ENCODE measurements at regions not wholly inside any gene's neighbourhood (a gene's known extent, or its start where the extent isn't known, plus 50 kb on each side); places are given as distances from the start of the nearest gene placed in this dataset.
A peak's percentile ranks its signal among the peaks of the same experiment; 100 is the strongest.

DNA sequence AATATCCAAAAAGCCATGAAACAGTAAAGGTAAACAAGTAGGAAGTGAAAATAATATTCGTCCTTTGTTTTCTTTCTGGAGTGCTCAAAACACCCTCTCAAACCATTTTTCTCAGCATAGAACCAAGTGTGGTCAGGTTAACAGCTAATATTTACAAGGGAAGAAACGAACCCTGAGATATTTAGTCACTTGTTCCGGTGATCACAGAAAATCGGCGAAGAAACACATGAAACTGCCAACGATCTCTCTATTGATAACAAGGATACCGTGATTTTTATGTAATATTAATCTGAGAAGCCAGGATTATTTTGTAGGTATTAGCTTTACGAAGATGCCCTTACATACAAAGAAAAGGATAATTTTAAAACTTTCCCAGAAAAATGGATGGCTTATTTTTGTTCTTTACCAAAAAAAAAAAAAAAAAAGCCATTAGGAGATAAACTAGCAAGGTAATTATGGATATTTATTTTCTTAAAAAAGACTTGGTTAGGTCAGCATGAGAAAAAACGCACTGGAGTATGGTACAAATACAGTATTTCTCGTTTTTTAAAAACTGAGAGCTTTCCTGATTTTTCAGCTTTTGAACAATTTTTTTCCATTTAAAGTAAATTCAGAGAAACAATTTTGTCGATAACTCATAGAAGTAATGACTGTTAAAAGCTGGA is 107.3 kb upstream of the HNRNPU start:
- no peak for DNase-seq (ENCODE audit: low spot score)

DNA sequence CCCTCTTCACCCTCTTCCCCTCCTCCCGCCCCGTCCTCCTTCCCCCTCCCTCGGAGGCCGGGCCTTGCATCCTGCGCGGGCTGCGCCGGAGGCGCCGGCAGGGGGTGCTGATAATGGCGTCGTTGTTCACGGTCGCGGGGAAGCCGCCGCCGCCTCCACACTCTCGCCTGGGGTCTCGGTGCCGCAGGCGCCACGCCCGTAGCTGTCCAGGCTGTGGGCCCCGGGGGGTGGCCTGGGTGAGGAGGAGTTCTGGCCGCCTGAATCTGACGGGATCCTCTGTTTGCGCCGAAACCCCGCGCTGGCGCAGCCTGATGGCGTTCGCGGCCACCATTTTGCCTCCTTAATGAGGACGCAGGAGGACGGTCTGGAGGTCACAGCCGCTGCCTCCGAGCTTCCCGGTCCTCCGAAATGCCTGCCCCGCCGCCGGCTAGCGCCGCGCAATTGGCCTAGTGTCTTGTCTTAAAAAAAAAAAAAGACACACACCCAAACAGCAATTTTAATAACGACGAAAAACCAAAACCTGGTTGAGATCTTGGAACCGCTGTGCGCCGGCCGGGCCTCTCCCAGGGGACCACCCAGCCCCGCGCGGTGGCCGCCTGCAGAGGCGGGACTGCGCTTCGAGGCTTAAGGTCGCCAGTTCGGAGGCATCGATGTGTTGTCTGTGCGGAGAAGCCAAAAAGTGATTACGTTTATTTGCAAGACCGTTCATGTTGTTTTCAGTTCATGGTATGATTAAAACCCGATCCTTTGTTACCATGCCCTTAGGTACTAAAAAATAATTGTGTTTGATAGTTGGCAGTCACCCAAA is 106.6 kb upstream of the HNRNPU start:
- DNase-seq (ENCODE audit: low spot score) = peak; percentile 78

DNA sequence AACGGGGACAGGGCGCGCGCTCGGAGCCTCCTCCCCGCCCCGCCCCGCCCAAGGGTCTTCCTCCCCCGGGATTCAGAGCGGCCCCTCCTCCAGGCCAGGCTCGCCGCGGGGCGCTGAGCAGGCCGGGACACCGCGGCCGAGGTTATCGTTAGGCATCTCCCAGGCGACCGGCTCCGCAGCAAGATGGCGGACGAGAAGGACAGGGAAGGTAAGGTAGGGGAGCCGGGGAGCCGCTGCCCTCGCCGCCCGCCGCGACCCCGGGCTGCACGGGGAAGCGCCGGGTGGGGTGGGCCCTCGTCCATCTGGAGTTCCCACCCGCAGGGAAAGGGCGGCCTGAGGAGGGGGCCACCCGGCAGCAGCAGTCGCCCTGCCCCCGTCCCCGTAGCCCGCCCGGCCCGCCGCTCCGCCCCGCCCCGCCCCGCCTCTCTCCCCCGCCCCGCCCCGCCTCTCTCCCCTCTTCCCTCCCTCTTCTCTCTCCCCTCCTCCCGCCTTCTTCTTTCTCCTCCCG is 105.9 kb upstream of the HNRNPU start:
- DNase-seq (ENCODE audit: low spot score) = peak; percentile 28

DNA sequence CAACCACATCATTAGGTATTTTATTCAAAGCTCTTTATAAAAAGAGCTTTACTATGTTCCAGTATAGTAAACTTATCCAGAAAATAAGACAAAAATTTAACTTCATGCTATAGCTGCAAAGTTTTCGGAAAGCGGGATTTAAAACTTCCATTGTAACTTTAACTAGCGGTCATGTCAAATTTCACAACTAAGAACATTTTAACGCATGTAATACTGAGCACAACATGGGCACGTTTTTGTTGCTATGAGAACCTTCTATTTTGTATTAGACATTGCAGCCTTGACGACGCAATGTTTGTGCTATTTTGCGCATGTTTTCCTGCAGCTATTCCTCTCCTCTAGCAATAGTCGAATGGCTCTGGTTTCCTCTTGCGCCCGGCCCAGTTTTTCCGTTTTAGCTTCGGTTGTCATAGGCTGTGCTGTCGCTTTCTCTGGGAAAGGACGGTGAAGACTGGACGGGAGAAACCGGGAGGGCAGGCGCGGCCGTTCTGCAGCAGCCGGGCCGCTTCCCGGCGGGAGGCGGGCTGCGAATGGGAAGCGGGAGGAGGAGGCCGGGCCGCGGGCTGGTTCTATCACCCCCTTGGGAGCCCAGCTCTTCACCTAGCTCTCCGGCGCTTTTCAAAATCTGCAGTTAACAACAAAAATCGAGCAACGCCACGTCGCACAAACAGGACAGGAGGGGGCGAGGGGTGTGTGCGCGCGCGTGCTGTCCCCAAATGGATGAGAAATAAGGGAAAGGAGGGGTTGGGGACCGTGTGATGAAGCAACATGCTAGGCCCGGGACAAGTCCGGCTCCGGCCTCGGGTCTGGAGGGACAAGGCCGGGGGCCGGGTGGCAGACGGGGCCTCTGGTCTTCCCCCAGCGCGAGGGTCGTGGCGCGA is 105.3 kb upstream of the HNRNPU start:
- peak; percentile 52 for DNase-seq (ENCODE audit: low spot score)

DNA sequence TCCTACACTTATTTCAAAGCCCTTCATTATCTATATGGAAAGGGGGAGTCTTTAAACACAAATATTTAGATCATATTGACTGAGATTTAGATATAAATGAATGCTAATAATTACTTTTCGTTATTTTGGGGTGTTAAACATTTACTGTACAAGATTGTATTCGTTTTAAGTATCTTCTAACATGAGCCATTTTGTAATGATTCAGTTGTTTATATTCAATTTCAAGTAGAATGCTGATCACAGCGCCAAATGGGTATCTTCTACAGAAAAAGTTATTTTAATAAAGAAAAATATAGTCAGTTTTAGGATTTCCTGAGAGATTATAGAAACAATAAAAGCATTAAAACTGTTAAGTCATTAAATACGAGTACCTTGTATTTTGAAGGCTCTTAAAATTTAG is 104.5 kb upstream of the HNRNPU start:
- DNase-seq (ENCODE audit: low spot score) = no peak

DNA sequence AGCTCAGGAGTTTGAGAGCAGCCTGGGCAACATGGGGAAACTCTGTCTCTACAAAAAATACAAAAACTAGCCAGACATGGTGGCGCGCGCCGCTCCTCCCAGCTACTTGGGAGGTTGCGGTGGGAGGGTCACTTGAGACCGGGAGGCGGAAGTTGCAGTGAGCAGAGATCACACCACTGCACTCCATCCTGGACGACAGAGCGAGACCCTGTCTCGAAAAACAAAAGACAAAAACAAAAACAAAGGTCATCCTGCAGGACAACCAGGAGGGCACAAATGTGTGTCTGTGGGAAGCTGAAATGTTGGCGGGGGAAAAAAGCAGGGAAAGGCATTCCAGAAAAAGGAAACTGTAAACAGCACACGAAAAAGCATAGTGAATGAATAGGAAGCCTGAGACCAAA is 104.1 kb upstream of the HNRNPU start:
- DNase-seq (ENCODE audit: low spot score) = no peak

DNA sequence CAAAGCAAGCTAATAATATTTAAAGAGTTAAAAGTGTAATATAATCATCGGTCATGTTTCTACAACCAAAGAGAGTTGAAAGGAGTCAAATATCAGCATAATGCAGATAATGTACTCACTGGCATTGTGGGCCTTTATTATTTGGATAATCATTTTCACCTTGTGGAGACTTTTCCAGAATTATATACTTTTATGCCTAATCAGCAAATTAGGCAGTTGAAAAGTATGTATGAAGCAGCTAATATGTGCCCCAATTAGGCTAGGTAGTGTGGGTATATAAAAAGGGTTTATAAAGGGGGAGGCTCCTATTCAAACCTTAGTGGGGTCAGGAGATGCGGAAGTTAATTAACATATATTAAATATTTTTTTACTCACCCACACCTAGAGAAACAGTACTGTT is 102.8 kb upstream of the HNRNPU start:
- DNase-seq (ENCODE audit: low spot score) = no peak

DNA sequence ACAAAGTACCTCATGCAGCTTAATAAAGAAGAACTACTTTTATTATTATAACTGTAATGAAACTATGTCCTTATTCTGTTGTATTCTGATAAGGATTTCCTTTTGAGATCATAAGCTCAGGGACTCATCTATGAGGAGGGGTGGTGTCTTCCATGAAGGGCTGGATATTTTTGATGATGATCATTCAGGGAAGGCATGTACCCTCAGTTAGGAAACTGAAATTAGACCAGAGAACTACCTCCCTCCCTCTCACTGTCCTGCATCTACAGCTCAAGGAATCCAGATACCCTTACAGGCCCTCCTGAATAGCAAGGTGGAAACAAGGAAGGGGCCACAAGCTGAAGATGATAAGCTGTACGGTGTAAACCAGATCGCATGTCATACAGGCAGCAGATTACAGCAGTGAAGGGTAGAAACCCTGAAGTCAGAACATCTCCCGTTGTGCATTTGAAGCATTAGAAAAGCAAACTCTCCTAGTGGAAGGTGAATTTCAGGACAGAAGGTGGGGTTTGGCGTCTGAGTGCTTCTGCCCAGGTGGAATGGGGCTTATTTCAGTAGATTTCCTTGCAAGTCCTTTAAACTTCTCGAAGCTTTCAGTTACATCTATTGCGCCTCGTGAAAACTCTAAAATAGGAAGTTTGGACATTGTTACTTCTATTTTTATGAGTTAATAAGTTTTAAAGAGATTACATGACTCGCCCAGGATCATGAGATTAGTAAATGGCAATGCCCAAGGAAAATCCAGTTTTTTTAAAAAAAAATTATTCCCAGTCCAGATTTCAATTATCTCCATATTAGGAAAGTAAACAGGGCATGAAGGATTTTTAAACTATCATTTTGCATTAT is 101.1 kb upstream of the HNRNPU start:
- no peak for DNase-seq (ENCODE audit: low spot score)

DNA sequence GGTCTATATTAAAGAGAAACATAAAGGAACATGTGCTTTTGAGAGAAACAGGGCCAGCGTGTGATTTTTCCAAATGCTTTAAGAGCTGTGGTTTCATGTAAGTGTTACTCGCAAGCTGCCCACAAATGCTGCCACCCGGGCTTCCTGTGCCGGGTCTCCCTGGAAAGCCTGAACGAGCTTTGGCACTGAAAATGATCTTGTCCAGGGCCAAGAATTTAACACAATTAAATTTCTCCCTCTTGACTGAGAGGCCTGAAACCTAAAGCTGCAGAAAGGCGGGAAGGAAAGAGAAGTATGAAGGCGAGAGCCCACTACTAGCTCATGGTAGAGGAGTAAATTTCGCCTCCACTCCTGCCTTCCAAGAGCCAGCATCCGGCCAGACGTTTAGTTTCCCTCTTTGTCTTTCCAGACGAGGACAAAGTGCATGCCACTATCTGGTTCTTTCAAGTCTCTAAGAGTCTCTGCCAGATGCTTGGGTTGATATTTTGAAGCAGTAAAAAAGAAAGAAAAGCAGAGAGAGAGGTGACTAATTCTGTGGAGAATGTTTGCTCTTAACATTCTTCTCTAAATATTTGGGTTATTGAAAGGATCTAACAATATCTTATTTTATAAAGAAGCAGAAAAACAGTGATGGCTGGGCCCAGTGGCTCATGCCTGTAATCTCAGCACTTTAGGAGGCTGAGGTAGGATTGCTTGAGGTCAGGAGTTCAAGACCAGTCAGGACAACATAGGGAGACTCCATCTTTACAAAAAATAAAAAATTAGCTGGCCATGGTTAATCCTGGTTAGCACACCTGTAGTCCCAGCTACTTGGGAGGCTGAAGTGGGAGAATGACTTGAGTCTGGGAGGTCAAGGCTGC is 100.0 kb upstream of the HNRNPU start:
- DNase-seq (ENCODE audit: low spot score) = peak; percentile 71

DNA sequence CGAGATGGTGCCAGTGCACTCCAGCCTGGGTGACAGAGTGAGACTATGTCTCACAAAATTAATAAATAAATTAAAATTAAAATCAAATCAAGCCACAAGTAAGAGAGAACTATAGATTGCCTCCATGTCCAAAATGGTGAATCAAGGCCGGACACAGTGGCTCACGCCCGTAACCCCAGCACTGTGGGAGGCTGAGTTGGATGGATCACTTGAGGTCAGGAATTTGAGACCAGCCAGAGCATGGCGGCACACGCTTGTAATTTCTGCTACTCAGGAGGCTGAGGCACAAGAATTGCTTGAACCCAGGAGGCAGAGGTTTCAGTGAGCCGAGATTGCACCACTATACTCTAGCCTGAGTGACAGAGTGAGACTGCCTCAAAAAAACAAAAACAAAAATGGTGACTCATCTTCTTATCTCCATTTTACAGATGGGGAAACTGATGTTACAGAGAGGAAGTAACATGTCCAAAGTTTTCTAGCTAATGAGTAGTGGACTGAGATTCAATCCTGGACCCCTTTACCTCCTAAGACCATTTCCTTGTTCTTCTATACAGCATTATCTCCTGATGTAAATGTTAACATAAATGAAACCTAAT is 99.0 kb upstream of the HNRNPU start:
- no peak for DNase-seq (ENCODE audit: low spot score)

DNA sequence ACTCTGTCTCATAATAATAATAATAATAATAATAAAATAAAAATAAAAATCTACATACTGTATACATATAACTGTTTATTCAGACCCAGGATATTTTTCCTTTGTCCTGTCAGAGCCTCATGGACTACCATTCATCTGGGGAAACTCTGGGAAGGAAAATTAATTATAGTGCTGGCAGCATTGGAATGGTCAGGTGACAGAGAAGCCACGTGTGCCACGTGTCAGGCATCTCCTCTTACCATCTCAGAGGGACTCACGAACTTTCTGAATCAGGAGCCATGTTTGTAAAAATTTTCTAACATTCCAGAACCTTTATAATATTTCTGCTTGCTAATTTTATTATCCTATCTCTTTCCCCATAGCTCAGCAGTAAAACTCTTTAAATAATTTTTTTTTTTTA is 97.8 kb upstream of the HNRNPU start:
- DNase-seq (ENCODE audit: low spot score) = no peak

DNA sequence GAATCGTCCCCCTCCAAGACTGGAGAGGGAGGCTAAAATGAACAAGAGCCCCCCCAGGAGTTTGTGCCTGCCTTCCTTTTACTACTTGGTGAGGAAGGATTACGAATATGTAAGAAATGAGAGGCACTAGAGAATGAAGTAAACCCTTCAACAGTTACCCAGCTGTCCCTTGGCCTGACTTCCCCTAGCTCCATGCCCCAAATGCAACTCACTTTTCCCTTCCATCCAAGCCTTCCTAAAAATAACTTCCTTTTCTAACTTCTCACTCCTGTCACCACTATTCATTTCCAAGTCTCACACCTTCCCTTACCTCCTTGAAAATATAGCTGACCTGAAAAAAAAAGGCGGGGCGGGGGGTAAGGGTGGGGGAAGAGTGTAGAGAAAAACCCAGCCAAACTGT is 96.6 kb upstream of the HNRNPU start:
- no peak for DNase-seq (ENCODE audit: low spot score)

DNA sequence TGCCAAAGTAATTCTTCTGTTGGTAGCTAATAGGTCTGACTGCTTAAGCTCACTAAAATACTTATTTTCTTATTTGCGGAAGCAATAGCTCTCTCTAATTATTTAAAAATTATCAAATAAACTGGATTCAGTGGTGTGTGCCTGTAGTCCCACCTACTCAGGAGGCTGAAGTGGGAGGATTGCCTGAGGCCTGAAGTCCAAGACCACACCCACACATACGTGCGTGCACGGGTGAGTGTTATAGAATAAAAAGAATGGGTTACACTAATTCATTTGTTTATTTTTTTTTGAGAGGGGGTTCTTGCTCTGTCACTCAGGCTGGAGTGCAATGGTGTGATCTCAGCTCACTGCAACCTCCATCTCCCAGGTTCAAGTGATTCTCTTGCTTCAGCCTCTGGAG is 94.2 kb upstream of the HNRNPU start:
- DNase-seq (ENCODE audit: low spot score) = no peak

DNA sequence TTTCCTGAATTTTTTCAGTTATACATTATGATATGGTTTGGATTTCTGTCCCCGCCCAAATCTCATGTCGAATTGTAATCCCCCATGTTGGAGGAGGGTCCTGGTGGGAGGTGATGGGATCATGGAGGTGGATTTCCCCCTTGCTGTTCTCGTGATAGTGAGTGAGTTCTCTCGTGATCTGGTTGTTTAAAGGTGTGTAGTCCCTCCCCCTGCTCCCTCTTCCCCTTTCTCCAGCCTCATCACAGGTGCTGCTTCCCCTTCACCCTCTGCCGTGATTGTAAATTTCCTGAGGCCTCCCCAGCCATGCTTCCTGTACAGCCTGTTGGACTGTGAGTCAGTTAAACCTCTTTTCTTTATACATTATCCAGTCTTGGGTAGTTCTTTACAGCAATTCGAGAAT is 93.2 kb upstream of the HNRNPU start:
- no peak for DNase-seq (ENCODE audit: low spot score)

DNA sequence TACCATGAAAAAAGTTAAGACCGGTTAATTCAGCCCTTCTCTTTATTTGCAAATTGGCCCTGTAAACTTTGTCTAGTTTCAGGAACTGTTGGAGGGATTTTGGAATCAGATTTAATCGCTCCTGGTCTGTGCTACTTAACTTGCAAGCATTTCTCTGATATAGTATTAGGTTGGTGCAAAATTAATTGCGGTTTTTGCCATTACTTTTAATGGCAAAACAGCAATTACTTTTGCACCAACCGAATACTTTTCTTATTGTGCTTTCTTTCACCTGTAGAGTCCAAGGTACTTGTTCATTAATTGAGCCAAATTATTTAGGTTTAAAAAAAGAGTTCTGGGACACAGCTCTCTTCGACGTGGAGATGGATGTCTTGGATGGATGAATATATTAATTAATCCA is 92.8 kb upstream of the HNRNPU start:
- DNase-seq (ENCODE audit: low spot score) = no peak

DNA sequence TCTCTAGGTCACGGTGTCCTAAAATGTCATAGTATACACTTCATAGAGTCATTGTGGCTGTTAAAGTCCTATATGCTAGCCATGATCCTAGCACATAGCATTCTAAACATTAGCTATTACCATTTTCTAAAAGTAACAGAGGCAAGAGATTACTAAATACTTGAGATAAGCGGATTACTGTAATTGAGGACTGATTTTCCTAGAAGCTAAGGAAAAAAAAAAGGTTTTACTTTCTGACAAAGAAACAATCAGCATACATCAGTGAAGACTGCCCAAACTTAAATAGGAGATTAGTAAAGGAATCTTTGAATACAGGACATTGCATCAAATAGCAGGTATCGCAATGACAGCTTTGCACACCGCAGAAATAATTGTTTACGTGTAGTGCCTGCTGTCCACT is 91.3 kb upstream of the HNRNPU start:
- no peak for DNase-seq (ENCODE audit: low spot score)

DNA sequence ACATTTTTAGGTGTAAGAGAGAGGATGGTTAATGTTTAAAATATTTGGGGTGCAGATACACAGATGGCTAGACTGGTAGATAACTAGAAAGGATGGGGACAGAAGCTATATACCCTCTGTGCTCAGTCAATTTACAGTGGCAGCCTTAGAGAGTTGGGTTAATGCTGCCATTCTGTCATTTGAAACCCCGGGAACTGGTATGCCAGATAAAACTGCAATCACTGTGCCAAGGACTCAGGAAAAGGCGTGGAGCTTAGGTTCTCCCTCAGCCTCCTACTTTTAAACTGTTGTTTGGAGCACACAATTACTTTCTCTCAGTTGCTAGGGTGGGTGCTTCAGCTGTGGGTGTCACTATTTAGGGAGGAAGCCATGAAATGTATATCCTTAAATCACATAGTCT is 90.0 kb upstream of the HNRNPU start:
- no peak for DNase-seq (ENCODE audit: low spot score)

DNA sequence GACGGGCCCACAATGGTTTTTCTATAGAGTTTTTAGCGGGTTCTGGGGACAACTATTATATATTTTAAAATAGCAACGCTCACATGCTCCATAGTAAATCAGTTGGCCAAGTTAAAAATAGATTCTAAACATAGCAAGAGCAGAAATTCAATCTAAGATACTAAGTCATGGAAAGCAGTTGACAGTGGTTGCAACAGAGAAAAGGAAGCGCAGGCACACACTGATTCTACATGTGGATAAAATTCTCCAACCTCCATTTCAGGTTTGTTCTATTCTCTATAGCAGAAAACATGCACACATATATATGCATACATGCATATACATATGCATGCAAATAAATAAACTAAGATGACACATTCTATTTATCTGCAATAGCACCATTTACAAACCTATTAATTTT is 89.6 kb upstream of the HNRNPU start:
- DNase-seq (ENCODE audit: low spot score) = no peak

DNA sequence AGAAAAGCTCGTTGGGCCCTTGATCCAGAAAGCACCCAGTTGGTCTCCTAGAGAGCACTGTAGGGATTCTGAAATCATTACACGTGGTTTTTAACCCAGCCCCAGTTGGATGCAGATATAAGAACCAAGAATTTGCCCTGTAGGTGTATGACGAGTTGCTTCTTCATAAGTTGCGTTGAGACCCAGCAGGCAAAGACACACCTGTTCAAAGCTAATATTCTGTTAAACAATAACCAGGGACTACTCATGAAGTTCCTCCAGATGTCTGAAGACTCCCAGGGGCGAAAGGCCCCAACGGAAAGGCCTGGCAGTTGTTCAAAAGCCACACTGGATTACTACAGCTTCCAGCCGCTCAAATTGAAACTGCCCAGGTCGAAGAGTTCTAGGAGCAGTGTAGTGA is 88.6 kb upstream of the HNRNPU start:
- no peak for DNase-seq (ENCODE audit: low spot score)

DNA sequence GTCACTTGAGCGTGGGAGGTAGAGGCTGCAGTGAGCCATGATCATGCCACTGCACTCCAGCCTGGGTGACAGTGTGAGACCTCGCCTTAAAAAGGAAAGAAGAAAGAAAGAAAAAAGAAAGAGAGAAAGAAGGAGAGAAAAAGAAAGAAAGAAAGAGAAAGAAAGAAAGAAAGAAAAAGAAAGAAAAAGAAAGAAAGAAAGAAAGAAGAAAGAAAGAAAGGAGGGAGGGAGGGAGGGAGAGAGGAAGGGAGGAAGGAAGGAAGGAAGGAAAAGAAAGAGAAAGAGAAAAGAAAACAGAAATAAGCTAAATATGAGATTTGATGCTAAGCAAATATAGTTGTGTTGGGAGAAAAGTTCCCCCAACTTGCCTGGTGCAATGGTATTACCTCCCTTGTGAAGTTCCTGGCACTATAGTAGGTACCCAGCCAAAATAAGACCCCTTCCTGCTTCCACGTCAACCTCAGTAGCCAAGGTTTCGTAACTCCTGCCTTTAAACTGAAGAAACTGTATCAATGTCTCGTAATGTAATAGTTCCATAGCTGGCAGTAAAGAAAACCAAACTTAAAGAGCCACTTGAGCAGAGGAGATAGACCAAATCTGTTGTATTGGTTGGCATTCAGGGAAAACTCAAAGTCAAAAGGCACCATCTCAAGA is 88.1 kb upstream of the HNRNPU start:
- no peak for DNase-seq (ENCODE audit: low spot score)
